Trophoblast cell (in vitro differentiated cells and primary cell): ENCODE measurements at regions not wholly inside any gene's neighbourhood (a gene's known extent, or its start where the extent isn't known, plus 50 kb on each side); places are given as distances from the start of the nearest gene placed in this dataset.

Source experiments
- DNase-seq, 2 donors: peaks; one replicate each; pipeline ENCODE4 v3.0.0-alpha.2; 2016
- H2AFZ ChIP-seq: 2 replicates; pipeline ENCODE4 v1.6.1; 2013; ENCODE audit warnings: low read length, moderate library complexity, mild to moderate bottlenecking; ENCODE audit not compliant: insufficient read depth, poor library complexity
- H2AK5ac ChIP-seq: 2 replicates; pipeline ENCODE4 v1.6.1; 2013; ENCODE audit warnings: mild to moderate bottlenecking, low read length
- H2BK120ac ChIP-seq: 2 replicates; pipeline ENCODE4 v1.6.1; 2013; ENCODE audit warnings: low read length, mild to moderate bottlenecking, moderate library complexity; ENCODE audit not compliant: insufficient read depth, poor library complexity
- H2BK12ac ChIP-seq: 2 replicates; pipeline ENCODE4 v1.6.1; 2013; ENCODE audit warnings: mild to moderate bottlenecking, low read length, moderate library complexity
- H2BK5ac ChIP-seq: 2 replicates; pipeline ENCODE4 v1.6.1; 2013; ENCODE audit warnings: low read length, low read depth, moderate library complexity, mild to moderate bottlenecking; ENCODE audit not compliant: poor library complexity
- H3K14ac ChIP-seq: 2 replicates; pipeline ENCODE4 v1.6.1; 2013; ENCODE audit warnings: mild to moderate bottlenecking, low read length
- H3K18ac ChIP-seq: 2 replicates; pipeline ENCODE4 v1.6.1; 2013; ENCODE audit warnings: mild to moderate bottlenecking, low read length
- H3K23ac ChIP-seq: 2 replicates; pipeline ENCODE4 v1.6.1; 2013; ENCODE audit warnings: low read length
- H3K27ac ChIP-seq: 2 replicates; pipeline ENCODE4 v1.5.1; 2013; ENCODE audit warnings: low read depth, mild to moderate bottlenecking, inconsistent platforms, low read length, moderate library complexity
- H3K27me3 ChIP-seq: 2 replicates; pipeline ENCODE4 v1.6.1; 2013; ENCODE audit warnings: inconsistent platforms, mild to moderate bottlenecking, low read length, moderate library complexity; ENCODE audit not compliant: insufficient read depth
- H3K36me3 ChIP-seq, 2 experiments: 1 replicate in 1 of 2; 2 replicates in 1 of 2; pipeline ENCODE4 v1.6.1; 2013; ENCODE audit warnings: low read length in 2 of 2, mild to moderate bottlenecking in 2 of 2, moderate library complexity in 1 of 2; ENCODE audit not compliant: insufficient read depth in 2 of 2, control insufficient read depth in 1 of 2
- H3K4ac ChIP-seq: 2 replicates; pipeline ENCODE4 v1.6.1; 2013; ENCODE audit warnings: low read depth, mild to moderate bottlenecking, low read length, moderate library complexity
- H3K4me1 ChIP-seq, 2 experiments: 1 replicate in 1 of 2; 2 replicates in 1 of 2; pipeline ENCODE4 v1.6.1; 2013; ENCODE audit warnings: low read length in 2 of 2, mild to moderate bottlenecking in 2 of 2, moderate library complexity in 1 of 2; ENCODE audit not compliant: insufficient read depth in 2 of 2, control insufficient read depth in 1 of 2
- H3K4me2 ChIP-seq: 2 replicates; pipeline ENCODE4 v1.6.1; 2013; ENCODE audit warnings: inconsistent platforms, mild to moderate bottlenecking, low read length, moderate library complexity
- H3K4me3 ChIP-seq: 2 replicates; pipeline ENCODE4 v1.5.1; 2013; ENCODE audit warnings: mild to moderate bottlenecking, low read depth, low read length, inconsistent platforms
- H3K79me1 ChIP-seq: one replicate; pipeline ENCODE4 v1.6.1; 2013; ENCODE audit warnings: low read length
- H3K79me2 ChIP-seq: 2 replicates; pipeline ENCODE4 v1.6.1; 2013; ENCODE audit warnings: low read length, mild to moderate bottlenecking; ENCODE audit not compliant: control insufficient read depth, insufficient read depth, poor library complexity
- H3K9ac ChIP-seq: 2 replicates; pipeline ENCODE4 v1.6.1; 2013; ENCODE audit warnings: mild to moderate bottlenecking, low read length
- H3K9me3 ChIP-seq: 2 replicates; pipeline ENCODE4 v1.6.1; 2013; ENCODE audit warnings: low read depth, mild to moderate bottlenecking, control low read depth, inconsistent platforms, low read length; ENCODE audit not compliant: insufficient read depth
- H4K12ac ChIP-seq: 2 replicates; pipeline ENCODE4 v1.6.1; 2013; ENCODE audit warnings: low read depth, mild to moderate bottlenecking, low read length, moderate library complexity
- H4K8ac ChIP-seq: 2 replicates; pipeline ENCODE4 v1.6.1; 2013; ENCODE audit warnings: low read depth, mild to moderate bottlenecking, low read length, moderate library complexity
- H4K91ac ChIP-seq: one replicate; pipeline ENCODE4 v1.6.1; 2013; ENCODE audit warnings: low read depth, mild to moderate bottlenecking, low read length, moderate library complexity
- WGBS: extraction: QIAGEN DNeasy Blood & Tissue Kit; methylation state at CpG from one replicate; pipeline ENCODE4 v1.1.7; 2013; ENCODE audit warnings: missing lambda C conversion rate; ENCODE audit not compliant: insufficient read length, insufficient coverage; ENCODE audit errors: extremely low coverage; 5-methylcytosine and 5-hydroxymethylcytosine counted together

- Histone ChIP-seq H3K9me3 (peaks cover 2% of the 10 kb centered on the region), H3K36me3 (no peaks in the 10 kb centered on the region), H3K4ac (no peak overlapping the region), H3K27ac (no peak overlapping the region), H3K4me2 (no peak overlapping the region), H3K14ac (no peak overlapping the region), H3K4me3 (no peak overlapping the region), H2AK5ac (no peak overlapping the region), H2BK12ac (no peak overlapping the region), H3K4me1 (no peaks in the 10 kb centered on the region), H2BK5ac (no peak overlapping the region), H4K91ac (no peak overlapping the region), H3K9ac (no peak overlapping the region), H2BK120ac (no peak overlapping the region), H4K12ac (no peak overlapping the region), H3K79me1 (no peaks in the 10 kb centered on the region), H4K8ac (no peak overlapping the region), H3K79me2 (no peaks in the 10 kb centered on the region), H3K27me3 (no peaks in the 10 kb centered on the region), H3K23ac (no peak overlapping the region), H3K18ac (no peak overlapping the region), H2AFZ (no peak overlapping the region)
- WGBS, result no CpG with 5 or more reads among the region's 4 CpGs
- no peak for DNase-seq
These were observed 100.2 kb downstream of the THBS2 start for GRCh38 chr6:169153401-169153800.

- no peak overlapping the region for H2BK120ac ChIP-seq
- H4K91ac ChIP-seq, result no peak overlapping the region
- no CpG with 5 or more reads among the region's 2 CpGs for WGBS
These were observed 107.1 kb downstream of the THBS2 start for GRCh38 chr6:169146521-169146920.

GRCh38 chr6:169145991-169146501 lies 107.6 kb downstream of the THBS2 start:
- no peak overlapping the region for H2AFZ ChIP-seq
- H2BK5ac ChIP-seq, result no peak overlapping the region
- H3K14ac ChIP-seq, result no peak overlapping the region
- H3K9ac ChIP-seq, result no peak overlapping the region
- H3K27ac ChIP-seq, result no peak overlapping the region
- no peak overlapping the region for H3K4me3 ChIP-seq
- no peak overlapping the region for H4K91ac ChIP-seq
- no peak overlapping the region for H2BK12ac ChIP-seq
- H2AK5ac ChIP-seq, result no peak overlapping the region
- no peak overlapping the region for H3K23ac ChIP-seq
- H3K27me3 ChIP-seq, result no peaks in the 10 kb centered on the region
- H3K9me3 ChIP-seq, result peaks cover 5% of the 10 kb centered on the region
- H3K79me2 ChIP-seq, result no peaks in the 10 kb centered on the region
- no peaks in the 10 kb centered on the region for H3K79me1 ChIP-seq
- H4K8ac ChIP-seq, result no peak overlapping the region
- H4K12ac ChIP-seq, result no peak overlapping the region
- no peak overlapping the region for H3K4me2 ChIP-seq
- peak in 1 of 2 donors; percentile 21 for DNase-seq
- no peaks in the 10 kb centered on the region for H3K36me3 ChIP-seq
- no peak overlapping the region for H3K18ac ChIP-seq
- H3K4ac ChIP-seq, result no peak overlapping the region
- H3K4me1 ChIP-seq, result peaks cover 0 to 2% of the 10 kb centered on the region in 2 experiments
- WGBS, result no CpG with 5 or more reads among the region's 10 CpGs
- H2BK120ac ChIP-seq, result no peak overlapping the region

More at GRCh38 chr6:169146521-169146920, 107.1 kb downstream of the THBS2 start:
- H3K4me3 ChIP-seq, result no peak overlapping the region
- H3K4me1 ChIP-seq, result peaks cover 0 to 2% of the 10 kb centered on the region in 2 experiments
- no peaks in the 10 kb centered on the region for H3K36me3 ChIP-seq
- H3K14ac ChIP-seq, result no peak overlapping the region
- no peak overlapping the region for H3K4me2 ChIP-seq
- H3K27ac ChIP-seq, result no peak overlapping the region
- no peak overlapping the region for H3K4ac ChIP-seq
- no peak overlapping the region for H4K8ac ChIP-seq
- H3K9me3 ChIP-seq, result peaks cover 5% of the 10 kb centered on the region
- no peak overlapping the region for H4K12ac ChIP-seq
- no peak overlapping the region for H2AFZ ChIP-seq
- no peaks in the 10 kb centered on the region for H3K79me1 ChIP-seq
- H3K27me3 ChIP-seq, result no peaks in the 10 kb centered on the region
- H3K23ac ChIP-seq, result no peak overlapping the region
- H3K18ac ChIP-seq, result no peak overlapping the region
- no peak overlapping the region for H3K9ac ChIP-seq
- no peaks in the 10 kb centered on the region for H3K79me2 ChIP-seq
- DNase-seq, result peak; percentile 60 to 78
- no peak overlapping the region for H2BK5ac ChIP-seq
- H2BK12ac ChIP-seq, result no peak overlapping the region
- no peak overlapping the region for H2AK5ac ChIP-seq

GRCh38 chr6:169145496-169145895 lies 108.2 kb downstream of the THBS2 start:
- H4K91ac ChIP-seq, result no peak overlapping the region
- no peak overlapping the region for H3K4me3 ChIP-seq
- H3K14ac ChIP-seq, result no peak overlapping the region
- no peak overlapping the region for H2AFZ ChIP-seq
- no CpG with 5 or more reads among the region's 6 CpGs for WGBS
- H3K23ac ChIP-seq, result no peak overlapping the region
- no peaks in the 10 kb centered on the region for H3K79me2 ChIP-seq
- H3K4me1 ChIP-seq, result peaks cover 0 to 2% of the 10 kb centered on the region in 2 experiments
- no peak overlapping the region for H2AK5ac ChIP-seq
- H3K18ac ChIP-seq, result no peak overlapping the region
- H3K9ac ChIP-seq, result no peak overlapping the region
- H3K79me1 ChIP-seq, result no peaks in the 10 kb centered on the region
- no peak overlapping the region for H4K12ac ChIP-seq
- DNase-seq, result peak; percentile 67 to 81
- H2BK5ac ChIP-seq, result no peak overlapping the region
- H3K4me2 ChIP-seq, result no peak overlapping the region
- H2BK120ac ChIP-seq, result no peak overlapping the region
- H3K36me3 ChIP-seq, result no peaks in the 10 kb centered on the region
- H4K8ac ChIP-seq, result no peak overlapping the region
- no peak overlapping the region for H3K27ac ChIP-seq
- peaks cover 5% of the 10 kb centered on the region for H3K9me3 ChIP-seq
- no peak overlapping the region for H2BK12ac ChIP-seq
- H3K4ac ChIP-seq, result no peak overlapping the region
- no peaks in the 10 kb centered on the region for H3K27me3 ChIP-seq
